ENCODE measurements at regions not wholly inside any gene's neighbourhood (a gene's known extent, or its start where the extent isn't known, plus 50 kb on each side); places are given as distances from the start of the nearest gene placed in this dataset.

GRCh38 chr18:46346213-46346612 is 242.0 kb downstream of the HAUS1 start:
- no peak overlapping the region for H3K9ac ChIP-seq (ENCODE audit: insufficient read depth in 1 of 2, low read depth in 2 of 2, low read length in 2 of 2)
- intact Hi-C loops (cut with micrococcal nuclease) = no loop called here
- no peak overlapping the region for H3K27ac ChIP-seq (ENCODE audit: extremely low read depth, low read depth, low read length)
- FAIRE-seq = no peak
- CTCF ChIA-PET (ENCODE audit: low intra/inter-chr PET ratio) = no interaction called here
- TF ChIP-seq SMARCB1 (IDR thresholded peaks at IDR 0.05; ENCODE audit: insufficient read length, low read depth) (no peak), SNIP1 (IDR thresholded peaks at IDR 0.05; ENCODE audit: low read depth) (no peak), ZBTB7A (IDR thresholded peaks at IDR 0.05; ENCODE audit: borderline replicate concordance, control insufficient read depth, low read depth, low read length) (no peak), ZNF592 (IDR thresholded peaks at IDR 0.05) (no peak), JUN (IDR thresholded peaks at IDR 0.05; ENCODE audit: borderline replicate concordance, low read depth, low read length) (no peak), JUN (CRISPR knock-in tag; IDR thresholded peaks at IDR 0.05; ENCODE audit: borderline replicate concordance) (no peak), OTX1 (CRISPR knock-in tag; IDR thresholded peaks at IDR 0.05) (no peak), ZNF384 (IDR thresholded peaks at IDR 0.05; ENCODE audit: low read depth, low read length) (no peak), CTCF (IDR thresholded peaks at IDR 0.05 in 2 of 3, conservative IDR thresholded peaks at IDR 0.05 in 1 of 3; ENCODE audit: insufficient read depth in 2 of 3, low read depth in 1 of 3, low read length in 3 of 3) (no peak), SRSF7 (optimal IDR thresholded peaks at IDR 0.05; ENCODE audit: low read depth, low read length) (no peak), NR2F6 (CRISPR knock-in tag; IDR thresholded peaks at IDR 0.05) (no peak), ZNF143 (CRISPR knock-in tag; IDR thresholded peaks at IDR 0.05) (no peak)
- no peak for DNase-seq (ENCODE audit: extremely low read depth in 1 of 4, low spot score in 3 of 4)
- no TSS peak for BruUV-seq (replicated peaks)
- no peak for ATAC-seq
- no peaks in the 10 kb centered on the region for H3K79me2 ChIP-seq (ENCODE audit: control insufficient read depth, insufficient read depth, low read length)
- H3K27me3 ChIP-seq (ENCODE audit: control insufficient read depth in 2 of 2, insufficient read depth in 2 of 2, low read length in 2 of 2) = peaks cover 0 to 46% of the 10 kb centered on the region in 2 experiments; a peak in 2 of 5 replicates
- no peaks in the 10 kb centered on the region; a peak in 1 of 5 replicates for H3K4me1 ChIP-seq (replicated peaks in 1 of 2; ENCODE audit: control insufficient read depth in 2 of 2, insufficient read depth in 2 of 2, low read length in 2 of 2)
- no peaks in the 10 kb centered on the region for H3K9me3 ChIP-seq (replicated peaks; ENCODE audit: control insufficient read depth, insufficient read depth, low read depth, low read length)
- no peaks in the 10 kb centered on the region for H4K20me1 ChIP-seq (replicated peaks; ENCODE audit: control insufficient read depth, insufficient read depth, low read length)
- no peaks in the 10 kb centered on the region for H3K36me3 ChIP-seq (ENCODE audit: control insufficient read depth, insufficient read depth, low read length)
- no peak overlapping the region for H3K4me3 ChIP-seq
- POLR2A ChIA-PET = interaction anchor here (0.7 to 0.8 kb wide), 2 partner anchors 37 to 71 kb away, joined by 3 read pairs; no protein-coding TSS in a partner anchor
- no peak overlapping the region for H3K4me2 ChIP-seq (ENCODE audit: insufficient read depth, low read length)
- 10% methylated on average over 6 of the region's 6 CpGs for WGBS (ENCODE audit: insufficient coverage, low coverage, missing lambda C conversion rate)
- H3K9me1 ChIP-seq (ENCODE audit: control insufficient read depth, insufficient read depth, low read length) = no peaks in the 10 kb centered on the region
- no peak overlapping the region for H2AFZ ChIP-seq (ENCODE audit: low read depth, low read length)
- in situ Hi-C loops (cut with MboI) = no loop called here
